ENCODE measurements at regions not wholly inside any gene's neighbourhood (a gene's known extent, or its start where the extent isn't known, plus 50 kb on each side); places are given as distances from the start of the nearest gene placed in this dataset.
"Not testable (repeated sequence)": the region's sequence is repeated elsewhere in the genome, so short reads cannot be mapped to it uniquely, and the experiment has no call there.

DNA sequence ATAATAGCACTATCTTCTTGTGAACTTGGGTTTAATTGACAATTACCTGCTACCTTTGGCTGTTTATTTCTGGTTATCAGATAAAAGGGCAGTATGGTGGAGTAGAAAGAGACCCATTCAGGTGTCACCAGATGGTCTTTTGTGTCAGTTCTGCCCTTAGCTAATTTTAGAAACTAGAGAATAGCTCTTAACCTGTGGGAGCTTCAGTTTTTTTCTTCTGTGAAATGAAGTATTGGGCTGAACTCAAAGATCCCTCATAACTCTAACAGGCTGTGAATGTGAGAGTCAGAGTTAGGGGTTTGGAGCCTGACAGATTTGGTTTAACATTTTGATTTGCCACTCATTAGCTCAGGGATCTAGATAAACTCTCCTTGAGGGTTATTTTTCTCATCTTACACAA, 335.2 kb downstream of the PPP1R2C start:
- no peak for DNase-seq (ENCODE audit: low read depth)

GRCh38 chrX:42437211-42437610, 340.8 kb downstream of the PPP1R2C start:
- DNase-seq (ENCODE audit: low read depth): no peak

- no peak for DNase-seq (ENCODE audit: low read depth)
These were observed 343.4 kb downstream of the PPP1R2C start for GRCh38 chrX:42434458-42435166.

DNA sequence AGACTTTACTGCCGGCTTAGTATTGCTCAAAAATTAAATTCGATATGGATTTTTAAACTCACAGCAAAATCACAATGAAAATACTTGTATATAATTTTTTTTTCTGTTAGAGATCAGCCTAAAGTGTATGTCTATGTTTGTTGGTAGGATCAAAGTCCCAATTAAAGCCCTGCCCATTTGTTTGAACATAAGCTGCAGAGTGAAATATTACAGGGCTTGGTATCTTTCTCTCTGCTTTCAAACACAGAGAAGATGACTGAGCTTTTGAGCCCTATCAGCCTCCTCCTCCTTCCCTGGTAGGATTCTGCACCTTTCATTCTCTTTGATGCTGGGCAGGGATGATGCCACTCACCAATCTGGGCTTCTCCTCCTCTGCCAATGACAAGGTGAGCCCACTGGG, 345.4 kb downstream of the PPP1R2C start:
- no peak for DNase-seq (ENCODE audit: low read depth)

GRCh38 chrX:42422961-42423360, 355.0 kb downstream of the PPP1R2C start:
- DNase-seq (ENCODE audit: low read depth): no peak

DNA sequence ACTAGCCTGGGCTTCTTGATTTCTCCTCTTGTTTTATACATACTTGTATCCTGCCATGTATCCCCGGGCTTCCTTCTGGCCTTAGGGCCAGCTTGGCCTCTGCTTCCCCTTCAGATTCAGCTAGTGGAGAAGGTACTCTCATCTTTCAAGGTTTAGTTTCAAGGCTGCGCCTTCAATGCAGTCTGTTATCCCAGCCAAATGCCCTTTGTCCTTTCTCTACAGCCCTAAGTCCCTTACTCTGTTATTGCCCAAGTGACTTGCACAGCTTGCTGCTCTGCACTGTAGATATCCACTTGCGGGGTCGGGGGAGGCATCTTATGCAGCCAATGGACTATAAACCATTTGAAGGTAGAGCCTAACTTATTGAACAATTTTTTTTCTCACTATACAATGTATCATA, 357.5 kb downstream of the PPP1R2C start:
- no peak for DNase-seq (ENCODE audit: low read depth)

- no peak for DNase-seq (ENCODE audit: low read depth)
These were observed 362.3 kb downstream of the PPP1R2C start for GRCh38 chrX:42415636-42416035.

DNA sequence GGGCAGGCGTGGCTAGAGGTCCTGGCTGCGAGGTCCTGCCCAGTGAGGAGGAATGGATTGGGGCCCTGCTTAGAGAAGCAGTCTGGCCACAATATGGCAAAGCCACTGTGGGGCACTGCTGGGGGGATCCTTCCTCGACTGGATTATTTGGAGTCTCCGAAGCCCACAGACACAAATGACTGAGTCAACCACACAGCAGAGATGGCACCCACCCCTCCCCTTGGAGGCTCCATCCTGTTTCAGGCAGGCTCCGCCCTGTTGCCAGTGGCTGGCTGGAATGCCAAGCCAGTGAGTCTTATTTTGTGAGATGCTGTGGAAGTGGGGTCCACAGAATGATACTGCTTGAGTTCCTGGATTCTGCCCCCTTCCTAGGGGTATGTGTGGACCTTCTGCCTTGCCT, 363.9 kb downstream of the PPP1R2C start:
- no peak for DNase-seq (ENCODE audit: low read depth)

DNA sequence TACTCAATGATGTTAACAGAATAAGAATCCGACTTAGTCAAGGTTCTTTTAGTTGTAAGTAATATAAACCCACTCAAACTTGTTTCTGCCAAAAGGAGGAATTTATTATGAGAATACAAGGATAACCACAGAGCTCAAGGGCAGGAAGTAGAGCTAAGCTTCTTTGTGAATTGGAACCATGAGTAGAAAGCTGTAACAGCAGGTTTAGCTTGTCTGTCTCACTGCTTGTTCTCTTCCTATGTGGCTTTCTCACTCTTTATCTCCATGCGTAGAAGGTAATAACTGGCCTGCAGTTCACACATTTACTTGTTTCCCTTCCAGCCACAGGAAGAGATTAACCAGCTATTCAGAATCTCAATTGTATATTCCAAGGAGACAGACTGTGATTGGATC, 378.3 kb downstream of the PPP1R2C start:
- no peak for DNase-seq (ENCODE audit: low read depth)

- DNase-seq (ENCODE audit: low read depth): no peak
These were observed 378.9 kb downstream of the PPP1R2C start for GRCh38 chrX:42398967-42399631.

GRCh38 chrX:42396136-42396535, 381.8 kb downstream of the PPP1R2C start:
- DNase-seq (ENCODE audit: low read depth): no peak

DNA sequence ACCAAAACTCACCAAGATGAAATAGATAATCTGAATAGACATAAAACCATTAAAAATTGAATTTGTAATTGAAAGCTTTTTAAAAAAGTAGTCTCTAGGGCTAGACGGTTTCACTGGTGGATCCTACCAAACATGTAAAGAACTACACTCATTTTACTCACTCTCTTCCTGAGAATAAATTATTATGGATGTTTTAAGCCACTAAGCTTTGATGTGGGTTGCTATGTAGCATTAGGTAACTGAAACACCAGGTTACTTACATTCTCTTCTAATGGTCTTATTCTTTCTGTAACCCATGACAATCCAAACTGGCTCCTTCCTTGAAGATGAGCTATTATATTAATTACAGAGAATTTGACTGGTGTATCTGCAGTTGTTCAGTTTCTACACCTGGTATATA, 385.1 kb downstream of the PPP1R2C start:
- DNase-seq (ENCODE audit: low read depth): no peak

DNA sequence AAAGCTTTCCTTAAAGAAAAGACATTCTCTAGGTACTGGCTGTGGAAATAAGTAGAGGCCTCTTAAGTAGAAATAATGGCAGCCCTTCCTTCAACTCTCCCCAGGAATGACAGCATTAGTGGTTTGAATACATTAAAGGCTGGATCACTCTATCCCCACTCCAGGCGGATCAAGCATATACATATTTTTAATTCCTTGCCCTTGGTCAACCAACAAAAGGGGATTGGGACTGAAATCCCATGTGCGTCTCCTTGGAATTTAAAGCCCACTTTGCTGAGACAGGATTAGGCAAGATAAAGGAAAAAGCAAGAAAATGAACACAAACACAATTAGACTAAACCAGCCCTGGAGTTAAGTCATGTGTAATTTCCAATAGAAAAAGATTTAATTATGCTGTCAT, 391.3 kb downstream of the PPP1R2C start:
- no peak for DNase-seq (ENCODE audit: low read depth)

- no peak for DNase-seq (ENCODE audit: low read depth)
These were observed 392.2 kb downstream of the PPP1R2C start for GRCh38 chrX:42385730-42386129.

- DNase-seq (ENCODE audit: low read depth): no peak
These were observed 393.0 kb downstream of the PPP1R2C start for GRCh38 chrX:42384956-42385355.

GRCh38 chrX:42378857-42379256, 399.1 kb downstream of the PPP1R2C start:
- no peak for DNase-seq (ENCODE audit: low read depth)

DNA sequence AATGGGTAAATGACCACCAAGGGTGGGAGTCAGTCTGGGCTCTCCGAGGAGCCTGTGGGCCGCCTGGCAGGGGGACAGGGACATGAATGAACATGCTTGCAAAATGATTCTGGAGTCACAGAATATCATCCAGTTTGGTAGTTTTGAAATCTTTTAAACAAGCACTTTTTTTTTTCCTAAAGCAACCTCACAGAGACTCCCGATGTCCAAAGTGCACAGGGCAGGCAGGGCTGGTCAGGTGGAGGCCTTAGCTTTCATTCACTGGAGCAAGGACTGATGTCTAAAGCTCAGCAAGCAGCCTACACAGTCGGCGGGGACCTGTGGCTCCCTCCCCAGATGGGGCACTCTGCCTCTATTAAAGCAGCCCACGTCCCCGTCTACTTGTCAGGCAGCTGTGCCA, 402.9 kb downstream of the PPP1R2C start:
- no peak for DNase-seq (ENCODE audit: low read depth)

DNA sequence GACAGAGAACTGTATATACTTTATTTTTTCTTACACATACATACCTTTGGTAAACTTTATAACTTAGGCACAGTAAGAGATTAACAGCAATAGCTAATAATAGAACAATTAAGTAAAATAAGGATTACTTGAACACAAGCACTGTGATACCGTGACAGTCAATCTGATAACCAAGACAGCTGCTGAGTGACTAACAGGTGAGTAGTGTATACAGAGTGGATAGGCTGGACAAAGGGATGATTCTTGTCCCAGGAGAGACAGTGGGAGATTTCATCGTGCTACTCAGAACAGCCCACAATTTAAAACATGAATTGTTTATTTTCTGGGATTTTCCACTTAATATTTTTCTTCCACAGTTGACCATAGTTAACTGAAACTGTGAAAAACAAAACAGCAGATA, 411.8 kb downstream of the PPP1R2C start:
- no peak for DNase-seq (ENCODE audit: low read depth)

DNA sequence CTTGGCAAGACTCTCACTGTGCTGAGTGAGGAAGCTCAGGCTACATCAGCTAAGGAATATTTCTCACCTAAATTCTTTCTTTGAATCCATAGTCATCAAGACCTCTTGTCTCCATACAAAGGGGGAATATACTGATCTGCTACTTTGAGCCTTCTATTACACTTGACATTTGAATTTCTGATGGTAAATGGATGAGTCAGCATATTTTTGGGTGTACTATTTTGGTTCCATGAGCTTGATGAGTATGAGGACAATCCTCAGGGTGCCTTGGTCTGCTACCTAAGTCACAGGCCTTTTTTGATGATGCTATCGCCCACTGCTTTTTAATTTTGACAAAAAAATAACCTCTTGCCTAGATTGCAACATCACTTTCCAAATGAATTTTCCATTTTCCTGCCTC, 415.7 kb downstream of the PPP1R2C start:
- DNase-seq (ENCODE audit: low read depth): no peak

DNA sequence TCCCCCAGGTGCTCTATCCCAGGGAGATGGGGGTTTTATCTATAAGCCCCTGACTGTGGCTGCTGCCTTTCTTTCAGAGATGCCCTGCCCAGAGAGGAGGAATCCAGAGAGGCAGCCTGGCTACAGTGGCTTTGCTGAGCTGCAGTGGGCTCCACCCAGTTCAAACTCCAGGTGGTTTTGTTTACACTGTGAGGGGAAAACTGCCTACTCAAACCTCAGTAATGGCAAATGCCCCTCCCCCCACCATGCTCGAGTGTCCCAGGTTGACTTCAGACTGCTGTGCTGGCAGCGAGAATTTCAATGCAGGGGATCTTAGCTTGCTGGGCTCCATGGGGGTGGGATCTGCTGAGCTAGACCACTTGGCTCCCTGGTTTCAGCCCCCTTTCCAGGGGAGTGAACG, 419.6 kb upstream of the CASK start:
- DNase-seq (ENCODE audit: low read depth): not testable (repeated sequence)
